Left ventricle myocardium superior (tissue), 1 donor: ENCODE measurements at regions not wholly inside any gene's neighbourhood (a gene's known extent, or its start where the extent isn't known, plus 50 kb on each side); places are given as distances from the start of the nearest gene placed in this dataset.

Source experiments
- ATAC-seq: fragments of 200-7000 bp; cut with Tn5 transposase; one replicate; pipeline ENCODE4 v1.9.1; 2020; ENCODE audit warnings: mild to moderate bottlenecking, moderate library complexity
- DNase-seq: peaks from one replicate; pipeline ENCODE4 v3.0.0-alpha.2; 2020
- intact Hi-C: fragments of 100-400 bp; cut with micrococcal nuclease; formaldehyde crosslinking; loops from one replicate; pipeline ENCODE4 v1.11.0; 2022
- donor health status: DM: no; HTN: yes; CAD: no; lungs with severe emphysema.

DNA sequence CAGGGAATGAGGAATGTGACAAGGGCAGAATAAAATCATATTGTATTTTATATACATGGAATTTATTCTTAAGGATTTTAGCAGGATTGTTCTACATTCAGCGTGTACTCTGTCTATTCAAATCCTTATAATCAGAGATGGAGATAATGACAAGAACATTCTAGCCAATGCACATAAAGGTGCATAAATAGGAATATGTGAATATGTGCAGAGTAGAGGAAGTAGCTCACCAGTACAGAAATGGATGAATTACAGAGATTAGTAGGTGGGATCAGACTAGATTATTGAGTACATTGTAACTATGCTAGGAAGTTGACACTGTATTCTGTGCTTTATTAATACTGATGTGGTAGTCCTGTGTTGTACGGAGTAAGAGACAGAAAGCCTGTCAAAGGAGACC lies 1308.8 kb downstream of the FAM181B start:
- DNase-seq (no peak), ATAC-seq (no peak)
- intact Hi-C loops: no loop called here

DNA sequence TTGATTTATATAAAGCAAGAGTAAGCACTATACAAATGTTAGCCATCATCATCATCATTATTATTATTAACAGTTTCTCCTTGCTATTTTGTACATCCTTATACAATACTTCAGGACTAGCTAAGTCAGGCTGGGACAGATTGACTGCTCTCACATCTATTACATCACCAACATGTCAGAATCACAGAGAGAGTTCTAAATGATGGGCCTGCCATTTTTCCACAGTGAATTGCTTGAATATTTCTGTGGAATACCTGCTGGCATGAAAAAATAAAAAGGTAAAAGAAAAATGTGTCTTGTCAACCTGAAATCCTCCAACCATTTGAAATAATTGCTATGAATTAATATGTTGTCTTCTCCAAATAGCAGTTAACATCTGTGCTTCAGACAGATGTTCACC lies 1311.3 kb downstream of the FAM181B start:
- no peak for DNase-seq
- intact Hi-C loops: no loop called here
- ATAC-seq: no peak

DNA sequence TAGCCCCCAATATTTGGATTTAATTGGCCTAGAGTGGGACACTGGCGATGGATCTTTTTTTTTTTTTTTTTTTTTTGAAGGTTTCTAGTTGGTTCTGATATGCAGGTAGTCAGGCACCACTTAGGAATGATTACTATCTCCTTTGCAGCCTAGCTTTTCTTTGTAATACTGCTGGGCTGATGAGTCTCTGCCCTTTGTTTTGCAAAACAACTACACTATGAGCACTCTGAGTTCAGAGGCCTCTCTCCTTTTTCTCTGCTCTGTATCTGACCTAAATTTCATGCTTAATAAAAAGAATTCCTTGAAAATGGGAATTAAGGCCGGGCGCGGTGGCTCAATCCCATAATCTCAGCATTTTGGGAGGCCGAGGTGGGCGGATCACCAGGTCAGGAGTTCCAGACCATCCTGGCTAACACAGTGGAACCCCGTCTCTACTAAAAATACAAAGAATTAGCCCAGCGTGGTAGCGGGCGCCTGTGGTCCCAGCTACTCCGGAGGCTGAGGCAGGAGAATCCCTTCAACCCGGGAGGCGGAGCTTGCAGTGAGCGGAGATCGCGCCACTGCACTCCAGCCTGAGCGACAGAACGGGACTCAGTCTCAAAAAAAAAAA lies 1312.3 kb downstream of the FAM181B start:
- no peak for ATAC-seq
- intact Hi-C loops: no loop called here
- no peak for DNase-seq

DNA sequence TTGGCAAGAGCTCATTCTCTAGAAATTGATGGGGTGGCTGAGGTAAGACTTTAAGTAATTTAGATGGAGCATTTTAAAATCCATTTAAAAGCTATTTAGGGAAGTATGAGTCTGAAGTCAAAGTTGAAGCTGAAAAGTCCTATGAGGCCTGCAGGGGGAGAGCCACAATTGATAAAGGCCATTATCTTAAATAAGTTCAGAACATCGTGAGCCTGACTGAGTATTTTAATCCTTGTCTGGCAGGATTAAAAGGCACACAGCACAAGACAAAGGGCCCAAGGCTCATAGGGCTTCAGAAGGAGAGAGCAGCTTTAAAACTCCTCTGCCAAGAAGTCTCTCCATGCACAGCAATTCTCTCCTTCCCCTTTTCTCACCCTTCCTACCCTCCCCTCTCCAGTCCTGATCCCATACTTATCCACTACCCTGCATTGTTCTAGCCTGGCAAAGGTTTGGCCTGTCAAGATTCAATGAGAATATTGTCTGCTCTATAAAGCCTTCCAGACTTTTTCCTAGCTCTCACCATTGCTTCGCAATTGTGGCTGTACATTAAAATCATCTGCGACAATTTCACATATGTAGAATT lies 1312.9 kb downstream of the FAM181B start:
- ATAC-seq: peak; percentile 74
- intact Hi-C loops: no loop called here

DNA sequence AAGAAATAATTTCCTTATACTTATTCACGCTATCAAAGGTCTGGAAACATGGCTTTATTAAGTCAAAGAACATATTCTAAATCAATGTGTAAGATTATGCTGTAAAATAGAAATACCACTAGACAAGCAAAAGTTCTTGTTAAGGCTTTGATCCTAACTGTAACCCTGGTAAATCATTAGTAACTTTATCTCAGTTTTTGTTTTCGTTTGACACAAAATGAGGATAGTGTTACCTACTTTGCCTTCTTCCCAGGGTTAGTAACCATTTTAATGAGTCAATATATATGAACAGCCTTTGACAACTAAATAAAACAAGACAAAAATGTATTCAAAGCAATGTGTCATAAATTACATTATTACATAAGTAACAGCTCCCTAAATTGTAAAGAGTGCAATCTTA lies 1336.3 kb downstream of the FAM181B start:
- DNase-seq: no peak
- intact Hi-C loops: no loop called here
- ATAC-seq: no peak

More for the DNA sequence above, 1312.9 kb downstream of the FAM181B start:
- no peak for DNase-seq

DNA sequence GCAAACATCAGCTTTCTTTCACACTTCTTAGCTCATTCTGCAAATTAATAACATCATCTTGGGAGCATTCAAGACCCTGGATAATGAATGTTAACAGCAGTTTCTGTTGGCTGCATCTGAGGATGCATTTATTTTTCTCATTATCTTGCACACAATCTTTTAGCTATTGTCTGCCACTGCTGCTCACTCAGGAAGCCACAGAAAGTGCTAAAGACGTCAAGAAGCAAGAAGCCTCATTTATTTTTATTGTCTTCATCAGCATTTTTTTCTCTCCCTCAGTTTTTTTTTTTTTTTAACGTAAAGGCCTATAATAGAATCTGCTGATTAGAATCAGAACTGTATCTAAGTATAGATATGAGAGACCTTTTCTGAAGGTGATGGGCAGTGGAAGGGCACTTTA lies 1339.4 kb downstream of the FAM181B start:
- intact Hi-C loops: no loop called here
- ATAC-seq (no peak), DNase-seq (no peak)

DNA sequence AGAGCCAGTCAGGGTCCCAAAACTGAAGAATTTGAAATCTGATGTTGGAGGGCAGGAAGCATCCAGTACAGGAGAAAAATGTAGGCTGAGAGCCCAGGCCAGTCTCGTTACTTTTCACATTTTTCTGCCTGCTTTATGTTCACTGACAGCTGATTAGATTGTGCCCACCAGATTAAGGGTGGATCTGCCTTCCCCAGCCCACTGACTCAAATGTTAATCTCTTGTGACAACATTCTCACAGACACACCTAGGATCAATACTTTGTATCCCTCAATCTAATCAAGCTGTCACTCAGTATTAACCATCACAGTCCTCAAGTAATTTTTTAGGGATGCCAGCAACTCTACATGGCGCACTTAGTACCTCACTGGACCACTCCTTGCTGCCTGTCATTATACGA lies 1345.3 kb downstream of the FAM181B start:
- no peak for ATAC-seq
- intact Hi-C loops: no loop called here
- no peak for DNase-seq

DNA sequence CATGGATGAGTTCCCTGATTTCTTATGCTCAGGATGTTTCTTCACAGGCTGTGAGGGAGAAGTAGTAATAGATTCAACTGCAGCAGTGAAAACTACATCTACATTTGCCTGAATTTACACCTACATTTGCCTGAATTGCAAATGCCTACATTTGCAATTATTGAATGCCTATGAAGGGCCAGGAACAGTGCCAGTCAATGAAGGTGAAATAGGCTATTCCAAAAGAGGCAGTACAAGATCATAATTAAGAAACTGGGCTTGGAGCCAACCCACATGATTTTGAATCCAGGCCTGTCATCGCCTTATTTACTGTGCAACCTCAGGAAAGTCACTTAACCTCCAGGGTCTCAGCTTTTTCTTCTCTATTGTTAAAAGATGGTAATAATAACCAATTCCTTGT lies 1353.3 kb downstream of the FAM181B start:
- ATAC-seq (no peak), DNase-seq (no peak)
- intact Hi-C loops: no loop called here

DNA sequence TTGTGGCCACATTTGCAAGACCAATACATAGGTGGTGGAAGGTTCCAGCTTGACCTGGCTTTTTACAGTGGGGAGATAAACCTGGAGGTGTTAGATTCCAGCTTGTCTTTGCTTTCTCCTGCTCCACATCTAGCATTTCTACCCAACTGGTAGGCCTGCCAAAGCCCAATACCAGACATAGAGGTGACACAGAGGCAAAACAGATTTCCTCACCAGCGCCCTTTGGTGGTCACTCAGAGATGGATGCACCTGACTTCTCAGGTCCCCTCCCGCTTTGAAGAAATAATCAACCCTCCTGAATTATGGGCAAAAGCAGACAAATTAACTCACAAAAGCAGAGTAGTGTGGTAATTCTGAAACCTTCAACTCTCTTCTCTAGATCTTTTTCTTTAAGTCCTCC lies 1356.2 kb downstream of the FAM181B start:
- ATAC-seq: no peak
- intact Hi-C loops: no loop called here
- no peak for DNase-seq

DNA sequence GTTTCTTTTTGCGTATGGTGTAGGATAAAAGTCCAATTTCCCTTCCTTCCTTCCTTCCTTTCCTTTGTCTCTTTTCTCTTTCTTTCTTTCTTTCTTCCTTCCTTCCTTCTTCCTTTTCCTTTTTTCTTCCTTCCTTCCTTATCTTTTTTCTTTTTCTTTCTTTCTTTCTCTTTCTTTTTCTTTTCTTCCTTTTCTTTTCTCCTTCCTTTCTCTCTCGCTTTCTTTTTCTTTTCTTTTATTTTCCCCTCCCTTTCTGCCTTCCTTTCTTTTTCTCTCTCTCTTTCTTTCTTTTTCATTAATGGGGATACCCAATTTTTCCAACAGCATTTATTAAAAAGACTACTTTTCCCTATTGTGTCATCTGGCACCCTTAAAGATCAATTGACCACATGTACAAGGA lies 1359.7 kb downstream of the FAM181B start:
- ATAC-seq: no peak
- no peak for DNase-seq
- intact Hi-C loops: no loop called here

DNA sequence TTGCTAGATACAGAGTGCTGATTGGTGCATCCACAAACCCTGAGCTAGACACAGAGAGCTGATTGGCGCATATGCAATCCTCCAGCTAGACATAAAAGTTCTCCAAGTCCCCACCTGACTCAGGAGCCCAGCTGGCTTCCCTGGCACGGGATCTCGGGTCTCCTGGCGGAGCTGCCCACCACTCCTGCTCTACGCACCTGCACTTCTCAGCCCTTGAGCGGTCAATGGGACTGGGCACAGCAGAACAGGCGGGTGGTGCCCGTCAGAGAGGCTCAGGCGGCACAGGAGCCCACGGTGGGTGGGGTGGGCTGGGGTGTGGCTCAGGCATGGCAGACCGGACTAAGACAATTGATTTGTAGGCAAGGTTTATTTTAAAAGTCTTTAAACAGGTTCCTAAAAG lies 1365.5 kb downstream of the FAM181B start:
- no peak for DNase-seq
- ATAC-seq: no peak
- intact Hi-C loops: no loop called here

DNA sequence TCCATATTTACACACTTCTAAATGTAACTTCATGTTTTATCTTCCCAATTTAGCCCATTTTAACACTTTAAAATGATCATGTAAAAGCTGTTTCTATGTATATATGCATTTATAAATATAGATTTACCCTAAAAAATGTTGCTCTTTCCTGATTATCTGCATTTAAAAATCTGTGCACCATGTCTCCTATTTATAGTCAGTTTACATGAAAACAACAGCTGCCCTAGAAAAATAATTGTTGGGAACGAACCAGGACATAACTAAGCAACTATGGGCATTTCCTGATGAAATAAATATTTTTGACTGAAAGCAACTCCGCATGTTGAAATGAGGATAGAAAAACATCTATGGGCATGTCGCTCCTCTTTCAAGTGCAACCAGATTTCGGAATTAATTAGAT lies 1368.2 kb downstream of the FAM181B start:
- intact Hi-C loops: no loop called here
- ATAC-seq: no peak

DNA sequence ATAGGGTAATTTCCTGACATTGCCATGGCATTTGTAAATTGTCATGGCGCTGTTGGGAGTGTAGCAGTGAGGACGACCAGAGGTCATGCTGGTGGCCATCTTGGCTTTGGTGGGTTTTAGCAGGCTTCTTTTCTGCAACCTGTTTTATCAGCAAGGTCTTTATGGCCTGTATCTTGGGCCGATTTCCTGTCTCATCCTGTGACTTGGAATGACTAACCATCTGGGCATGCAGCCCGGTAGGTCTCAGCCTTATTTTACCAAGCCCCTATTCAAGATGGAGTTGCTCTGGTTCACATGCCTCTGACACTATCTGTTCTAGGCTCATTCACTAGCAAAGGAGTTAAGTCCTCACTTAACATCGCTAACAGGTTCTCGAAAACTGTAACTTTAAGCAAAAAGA lies 1374.2 kb downstream of the FAM181B start:
- DNase-seq (no peak), ATAC-seq (no peak)
- intact Hi-C loops: no loop called here

More for the DNA sequence above, 1368.2 kb downstream of the FAM181B start:
- DNase-seq: no peak

DNA sequence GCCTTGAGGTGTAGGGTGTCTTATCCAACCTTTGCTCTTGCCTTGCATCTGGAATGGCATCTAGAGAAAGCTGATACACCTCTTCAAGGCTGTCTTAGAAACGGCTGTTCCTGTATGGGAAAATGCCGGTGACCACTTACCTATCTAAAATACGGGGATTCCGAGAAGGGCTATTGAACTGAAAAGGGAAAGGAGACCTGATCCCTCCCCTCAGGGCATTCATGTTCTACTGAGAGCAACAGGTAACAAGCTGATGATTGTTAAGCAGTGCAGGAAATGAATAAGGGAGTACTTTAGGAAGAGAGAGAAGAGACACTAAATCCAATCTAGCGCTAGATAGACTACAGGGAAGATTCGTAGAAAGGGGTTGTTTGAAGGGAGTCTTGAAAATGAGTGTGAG lies 1388.1 kb downstream of the FAM181B start:
- DNase-seq: no peak
- ATAC-seq: no peak
- intact Hi-C loops: no loop called here

DNA sequence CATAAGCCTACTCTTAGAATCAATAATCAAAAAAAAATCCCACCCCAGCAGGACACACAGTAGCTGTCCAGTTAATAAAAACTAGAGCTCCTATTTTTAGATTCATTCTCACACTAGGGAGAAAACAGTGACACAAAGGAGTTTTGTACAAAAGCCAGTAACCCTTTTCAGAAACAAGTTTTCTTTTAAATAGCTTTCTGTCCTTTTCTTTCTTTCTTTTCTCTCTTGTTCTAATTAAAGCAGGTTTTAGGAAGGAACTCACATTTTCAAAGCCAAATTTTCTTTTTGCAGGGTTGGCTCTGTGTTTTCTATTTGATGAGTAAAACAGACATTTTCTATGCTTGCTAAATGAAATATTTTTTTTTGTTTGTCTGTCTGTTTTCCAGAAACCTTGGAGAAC lies 1390.7 kb downstream of the FAM181B start:
- DNase-seq (no peak), ATAC-seq (no peak)
- intact Hi-C loops: no loop called here

DNA sequence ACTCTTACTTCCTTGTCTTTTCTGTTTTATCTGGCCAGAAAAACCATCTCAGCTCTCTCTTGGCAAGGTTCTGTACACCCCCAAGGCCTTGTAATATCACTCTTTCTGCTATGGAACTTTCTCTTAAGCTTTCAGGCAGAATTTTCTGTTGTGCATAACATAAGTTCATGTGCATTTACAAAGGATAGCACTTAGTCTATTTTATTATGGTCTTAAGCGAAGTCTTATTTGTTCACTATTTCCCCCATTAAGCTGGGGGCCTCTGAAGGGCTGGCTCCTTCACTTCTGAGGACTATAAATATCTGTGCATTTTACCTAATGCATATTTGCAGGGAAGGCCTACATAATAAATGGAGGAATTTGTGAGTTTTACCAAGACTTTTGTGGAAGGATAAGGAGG lies 1393.4 kb downstream of the FAM181B start:
- intact Hi-C loops: no loop called here
- ATAC-seq (no peak), DNase-seq (no peak)

DNA sequence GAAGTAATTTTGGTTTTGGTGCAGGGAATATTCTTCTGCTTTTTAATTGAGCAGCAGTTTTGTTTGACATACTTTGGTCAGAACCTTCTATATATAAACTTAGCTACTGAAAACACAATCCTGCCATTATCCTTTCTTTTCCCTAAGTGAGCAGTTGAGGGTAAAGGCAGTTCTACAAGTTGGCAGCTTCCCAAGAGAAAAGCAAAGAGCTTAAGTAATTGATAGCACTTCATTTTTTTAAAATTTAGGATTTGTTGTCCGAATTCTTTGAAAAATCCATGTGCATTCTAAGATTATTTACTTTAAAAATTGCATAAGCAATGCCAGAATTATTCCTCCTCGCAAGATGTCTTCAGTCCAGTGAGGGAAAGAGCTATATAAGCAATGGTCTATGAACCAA lies 1394.1 kb downstream of the FAM181B start:
- no peak for DNase-seq
- intact Hi-C loops: no loop called here
- ATAC-seq: no peak

DNA sequence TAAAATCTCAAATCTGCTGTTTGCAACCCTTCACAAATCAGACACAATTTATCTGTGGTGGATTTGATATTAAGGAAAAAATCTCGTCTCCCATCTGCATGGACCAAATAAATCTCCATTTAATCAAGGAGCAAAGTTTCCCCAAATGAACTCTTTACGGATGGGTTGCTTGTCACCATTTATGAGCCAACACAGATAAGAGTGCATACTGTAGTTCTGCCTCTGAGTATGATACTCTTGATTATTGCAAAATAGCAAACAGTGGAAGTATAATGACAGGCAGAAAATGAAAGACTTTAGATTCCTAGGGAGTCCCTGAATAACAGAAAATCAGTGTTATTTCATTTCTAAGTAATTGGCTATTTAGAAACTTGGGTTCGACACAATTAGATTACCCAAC lies 1395.9 kb downstream of the FAM181B start:
- no peak for ATAC-seq
- intact Hi-C loops: no loop called here
- no peak for DNase-seq

DNA sequence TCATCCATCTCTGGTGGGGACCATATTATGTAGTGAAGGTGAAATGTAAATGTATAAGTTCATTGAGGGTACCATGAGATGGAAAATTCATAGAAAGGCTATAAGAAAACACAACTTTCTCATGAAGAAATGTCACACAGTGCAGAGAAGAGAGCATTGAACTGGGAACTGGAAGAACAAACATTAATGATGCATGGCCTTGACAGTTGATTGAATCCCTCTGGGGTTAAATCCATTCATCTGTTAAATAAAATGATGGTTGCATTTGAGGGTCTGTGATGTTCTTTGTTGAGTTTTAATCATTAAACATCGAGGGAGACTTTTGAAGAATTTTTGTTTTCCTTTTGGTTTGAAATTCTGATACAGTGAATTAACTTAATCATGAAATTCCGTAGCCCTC lies 1401.4 kb downstream of the FAM181B start:
- DNase-seq (no peak), ATAC-seq (no peak)
- intact Hi-C loops: no loop called here

DNA sequence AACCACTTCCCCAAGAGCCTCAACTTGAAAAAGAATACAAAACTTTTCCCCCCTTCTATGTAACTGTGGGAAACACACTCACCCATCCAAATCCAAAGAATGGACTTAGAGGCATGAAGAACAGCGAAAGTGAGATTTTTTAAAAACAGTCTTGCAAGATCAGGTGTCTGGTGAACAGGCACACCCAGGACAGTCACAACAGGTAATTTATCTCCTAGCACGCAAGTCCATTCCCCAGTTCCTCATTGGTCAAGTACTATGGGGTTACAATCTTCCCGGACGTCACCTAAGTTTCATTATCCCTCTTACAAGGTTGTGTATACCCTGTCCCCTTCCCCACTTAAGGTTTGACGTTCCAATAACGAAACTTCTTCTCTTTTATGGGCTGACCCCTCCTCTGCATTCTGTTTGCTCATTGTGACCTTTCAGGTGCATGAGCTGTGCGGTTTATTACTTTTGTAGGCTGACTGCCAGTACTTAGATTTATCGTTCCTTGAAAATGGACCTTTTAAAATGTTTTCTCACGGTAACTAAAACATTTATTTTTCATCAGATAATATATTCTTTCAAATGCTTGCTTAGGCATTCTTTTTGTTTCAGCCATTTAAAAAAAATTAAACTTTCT lies 1401.9 kb downstream of the FAM181B start:
- ATAC-seq (no peak), DNase-seq (no peak)
- intact Hi-C loops: no loop called here

DNA sequence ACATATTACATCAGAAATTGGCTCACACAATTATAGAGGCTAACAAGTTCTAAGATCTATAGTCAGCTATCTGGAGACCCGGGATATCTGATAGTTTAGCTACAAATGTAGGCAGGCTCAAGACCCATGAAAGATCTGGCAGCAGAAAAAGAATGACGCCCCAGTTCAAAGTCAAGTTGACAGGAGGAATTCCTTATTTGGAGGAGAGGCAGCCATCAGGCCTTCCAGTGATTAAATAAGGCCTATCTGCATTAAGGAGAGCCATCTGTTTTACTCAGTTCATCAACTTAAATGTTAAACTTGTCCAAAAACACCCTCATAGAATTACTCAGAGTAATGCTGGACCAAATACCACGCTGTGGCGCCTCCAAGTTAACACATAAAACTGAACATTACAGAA lies 1402.6 kb downstream of the FAM181B start:
- DNase-seq (no peak), ATAC-seq (no peak)
- intact Hi-C loops: no loop called here
